PC-9 (cell line): ENCODE measurements at regions not wholly inside any gene's neighbourhood (a gene's known extent, or its start where the extent isn't known, plus 50 kb on each side); places are given as distances from the start of the nearest gene placed in this dataset.

Experiments used
- BruUV-seq: library from RNA; stranded (reverse); fragments of 400-500 nt; replicated peaks from 2 replicates; lab custom pipeline; 2021; lab: Mats Ljungman, UMichigan
- CTCF ChIA-PET: fragments of 300-600 bp; sonication (Branson Sonifier 250); formaldehyde crosslinking; loops from one replicate; lab custom pipeline; 2022; ENCODE audit warnings: antibody characterized with exemption; lab: Charles Lee
- POLR2A ChIA-PET: fragments of 300-600 bp; sonication (Branson Sonifier 250); formaldehyde crosslinking; loops from one replicate; lab custom pipeline; 2022; ENCODE audit warnings: antibody characterized with exemption; ENCODE audit not compliant: unreplicated experiment; lab: Charles Lee
- DNase-seq, 2 experiments: peaks; one replicate each; pipeline versions ENCODE4 v3.0.0 to v3.0.0-alpha.2; 2015 to 2022; ENCODE audit warnings: mixed read lengths in 1 of 2
- H2AFZ ChIP-seq: fragments of 200-600 bp; sonication (generic); 2 replicates; pipeline ENCODE4 v1.8.1; 2017; ENCODE audit warnings: antibody characterized with exemption
- H3F3A ChIP-seq: fragments of 200-600 bp; sonication (generic); 2 replicates; pipeline ENCODE4 v1.8.1; 2017; ENCODE audit warnings: antibody characterized with exemption, mild to moderate bottlenecking, low read depth; ENCODE audit not compliant: insufficient read depth
- H3K27ac ChIP-seq: fragments of 200-600 bp; sonication (generic); 2 replicates; pipeline ENCODE4 v1.6.1; 2016; ENCODE audit warnings: mixed run types
- H3K27me3 ChIP-seq: fragments of 200-600 bp; sonication (generic); 2 replicates; pipeline ENCODE4 v1.6.1; 2016; ENCODE audit warnings: low read depth, mixed run types; ENCODE audit not compliant: insufficient read depth
- H3K36me3 ChIP-seq: fragments of 200-600 bp; sonication (generic); 2 replicates; pipeline ENCODE4 v1.6.1; 2016; ENCODE audit warnings: low read depth, mixed run types
- H3K4me1 ChIP-seq: fragments of 200-600 bp; sonication (generic); replicated peaks from 2 replicates; pipeline ENCODE4 v1.6.1; 2016; ENCODE audit warnings: mixed run types; ENCODE audit not compliant: insufficient read depth
- H3K4me2 ChIP-seq: fragments of 200-600 bp; sonication (generic); 2 replicates; pipeline ENCODE4 v1.6.1; 2017; ENCODE audit warnings: mixed run types
- H3K4me3 ChIP-seq: fragments of 200-600 bp; sonication (generic); 2 replicates; pipeline ENCODE4 v1.6.1; 2016; ENCODE audit warnings: mixed run types
- H3K79me2 ChIP-seq: fragments of 200-600 bp; sonication (generic); 2 replicates; pipeline ENCODE4 v1.6.1; 2017; ENCODE audit warnings: low read depth, mixed run types
- H3K9me2 ChIP-seq: fragments of 200-600 bp; sonication (generic); 2 replicates; pipeline ENCODE4 v1.8.1; 2017; ENCODE audit warnings: mild to moderate bottlenecking; ENCODE audit not compliant: insufficient read depth
- H3K9me3 ChIP-seq: fragments of 200-600 bp; sonication (generic); 2 replicates; pipeline ENCODE4 v1.8.1; 2016; ENCODE audit warnings: low read depth; ENCODE audit not compliant: insufficient read depth
- H4K20me1 ChIP-seq: fragments of 200-600 bp; sonication (generic); 2 replicates; pipeline ENCODE4 v1.8.1; 2017; ENCODE audit not compliant: insufficient read depth
- CTCF ChIP-seq: fragments of 200-600 bp; sonication (generic); conservative IDR thresholded peaks from 2 replicates; pipeline ENCODE4 v1.6.1; 2017; ENCODE audit warnings: mixed run types, antibody characterized with exemption, mild to moderate bottlenecking, moderate library complexity
- EZH2 ChIP-seq: fragments of 200-600 bp; sonication (generic); IDR thresholded peaks from 2 replicates; pipeline ENCODE4 v1.8.0; 2017; ENCODE audit warnings: antibody characterized with exemption, low read depth
- intact Hi-C: fragments of 100-400 bp; cut with micrococcal nuclease; formaldehyde crosslinking; loops from one replicate; pipeline ENCODE4 v1.10.0; 2022; ENCODE audit not compliant: unreplicated experiment

GRCh38 chr1:199242147-199242546 is 603.3 kb downstream of the PTPRC start:
- Histone ChIP-seq H4K20me1 (no peaks in the 10 kb centered on the region), H3F3A (no peaks in the 10 kb centered on the region), H3K79me2 (no peaks in the 10 kb centered on the region), H3K9me2 (no peaks in the 10 kb centered on the region), H3K9me3 (no peaks in the 10 kb centered on the region), H3K27me3 (no peaks in the 10 kb centered on the region), H2AFZ (no peak overlapping the region), H3K36me3 (no peaks in the 10 kb centered on the region), H3K27ac (no peak overlapping the region), H3K4me3 (no peak overlapping the region), H3K4me2 (no peak overlapping the region), H3K4me1 (no peaks in the 10 kb centered on the region)
- TF ChIP-seq EZH2 (no peak), CTCF (no peak)
- no peak for DNase-seq
- BruUV-seq = no TSS peak
- intact Hi-C loops = no loop called here
- POLR2A ChIA-PET = no interaction called here
- CTCF ChIA-PET = no interaction called here

- Histone ChIP-seq H3K9me3 (no peaks in the 10 kb centered on the region), H3F3A (no peaks in the 10 kb centered on the region), H3K4me1 (no peaks in the 10 kb centered on the region), H3K4me3 (no peak overlapping the region), H3K36me3 (no peaks in the 10 kb centered on the region), H3K79me2 (no peaks in the 10 kb centered on the region), H4K20me1 (no peaks in the 10 kb centered on the region), H3K27ac (no peak overlapping the region), H3K4me2 (no peak overlapping the region), H3K9me2 (no peaks in the 10 kb centered on the region), H2AFZ (no peak overlapping the region), H3K27me3 (no peaks in the 10 kb centered on the region)
- BruUV-seq = no TSS peak
- no peak for DNase-seq
- TF ChIP-seq CTCF = no peak
- TF ChIP-seq EZH2 = no peak
- intact Hi-C loops = no loop called here
- CTCF ChIA-PET = interaction anchor here (0.6 kb wide), 1 partner anchor 487 kb away, joined by 5 read pairs; no protein-coding TSS in a partner anchor
- POLR2A ChIA-PET = no interaction called here
These were observed 603.8 kb downstream of the PTPRC start for GRCh38 chr1:199242601-199243000.

GRCh38 chr1:199243423-199244061 is 604.7 kb downstream of the PTPRC start:
- Histone ChIP-seq H3K79me2 (no peaks in the 10 kb centered on the region), H3K9me3 (no peaks in the 10 kb centered on the region), H3K4me3 (no peak overlapping the region), H3K36me3 (no peaks in the 10 kb centered on the region), H3K27ac (no peak overlapping the region), H2AFZ (no peak overlapping the region), H3K27me3 (no peaks in the 10 kb centered on the region), H3K4me2 (no peak overlapping the region), H4K20me1 (no peaks in the 10 kb centered on the region), H3F3A (no peaks in the 10 kb centered on the region), H3K9me2 (no peaks in the 10 kb centered on the region), H3K4me1 (peaks cover 5% of the 10 kb centered on the region; the same call in 1 of the 2 replicates)
- peak in 1 of 2 experiments; percentile 41 for DNase-seq
- POLR2A ChIA-PET = no interaction called here
- CTCF ChIA-PET = no interaction called here
- no TSS peak for BruUV-seq
- TF ChIP-seq CTCF = peak; percentile 54
- TF ChIP-seq EZH2 = no peak
- intact Hi-C loops = no loop called here
